ENCODE measurements at regions not wholly inside any gene's neighbourhood (a gene's known extent, or its start where the extent isn't known, plus 50 kb on each side); places are given as distances from the start of the nearest gene placed in this dataset.

GRCh38 chr6:113447088-113447831 is 409.9 kb upstream of the MARCKS start:
- peak; percentile 73 to 90 for DNase-seq

- peak; percentile 25 to 57 for DNase-seq
Measured at GRCh38 chr6:113449051-113449450, 408.1 kb upstream of the MARCKS start.

GRCh38 chr6:113450061-113450465 is 407.1 kb upstream of the MARCKS start:
- DNase-seq: no peak

- DNase-seq: no peak
Measured at GRCh38 chr6:113451049-113451448, 406.1 kb upstream of the MARCKS start.

GRCh38 chr6:113457198-113457597 is 399.9 kb upstream of the MARCKS start:
- no peak for DNase-seq

- no peak for DNase-seq
Measured at GRCh38 chr6:113457751-113458150, 399.4 kb upstream of the MARCKS start.

GRCh38 chr6:113458368-113459010 is 398.7 kb upstream of the MARCKS start:
- no peak for DNase-seq

GRCh38 chr6:113461153-113461932 is 395.8 kb upstream of the MARCKS start:
- no peak for DNase-seq

- DNase-seq: no peak
Measured at GRCh38 chr6:113464536-113464935, 392.6 kb upstream of the MARCKS start.

GRCh38 chr6:113464960-113465359 is 392.2 kb upstream of the MARCKS start:
- DNase-seq: peak; percentile 47 to 74

- DNase-seq: no peak
Measured at GRCh38 chr6:113466526-113466925, 390.6 kb upstream of the MARCKS start.

- no peak for DNase-seq
Measured at GRCh38 chr6:113475392-113475791, 381.8 kb upstream of the MARCKS start.

GRCh38 chr6:113476937-113477839 is 380.0 kb upstream of the MARCKS start:
- DNase-seq: no peak

GRCh38 chr6:113480616-113481015 is 376.5 kb upstream of the MARCKS start:
- DNase-seq: no peak

GRCh38 chr6:113481458-113481857 is 375.7 kb upstream of the MARCKS start:
- DNase-seq: no peak

- no peak for DNase-seq
Measured at GRCh38 chr6:113481910-113482309, 375.2 kb upstream of the MARCKS start.

GRCh38 chr6:113482771-113483170 is 374.4 kb upstream of the MARCKS start:
- no peak for DNase-seq

- DNase-seq: no peak
Measured at GRCh38 chr6:113486199-113486598, 370.9 kb upstream of the MARCKS start.

- DNase-seq: no peak
Measured at GRCh38 chr6:113487489-113488058, 369.6 kb upstream of the MARCKS start.

GRCh38 chr6:113488061-113488460 is 369.1 kb upstream of the MARCKS start:
- DNase-seq: no peak

- DNase-seq: no peak
Measured at GRCh38 chr6:113488812-113489685, 368.1 kb upstream of the MARCKS start.

Data from inflammatory macrophage treated with lipopolysaccharide for 1 hour (primary cell).